PC-9 (cell line): ENCODE measurements at regions not wholly inside any gene's neighbourhood (a gene's known extent, or its start where the extent isn't known, plus 50 kb on each side); places are given as distances from the start of the nearest gene placed in this dataset.

Experiments
- EZH2 ChIP-seq: fragments of 200-600 bp; sonication (generic); IDR thresholded peaks from 2 replicates; pipeline ENCODE4 v1.8.0; 2017; ENCODE audit warnings: antibody characterized with exemption, low read depth
- TF ChIP-seq, protein P1 (sequence below): fragments of 200-600 bp; sonication (generic); conservative IDR thresholded peaks from 2 replicates; pipeline ENCODE4 v1.6.1; 2017; ENCODE audit warnings: mixed run types, antibody characterized with exemption, mild to moderate bottlenecking, moderate library complexity

DNA sequence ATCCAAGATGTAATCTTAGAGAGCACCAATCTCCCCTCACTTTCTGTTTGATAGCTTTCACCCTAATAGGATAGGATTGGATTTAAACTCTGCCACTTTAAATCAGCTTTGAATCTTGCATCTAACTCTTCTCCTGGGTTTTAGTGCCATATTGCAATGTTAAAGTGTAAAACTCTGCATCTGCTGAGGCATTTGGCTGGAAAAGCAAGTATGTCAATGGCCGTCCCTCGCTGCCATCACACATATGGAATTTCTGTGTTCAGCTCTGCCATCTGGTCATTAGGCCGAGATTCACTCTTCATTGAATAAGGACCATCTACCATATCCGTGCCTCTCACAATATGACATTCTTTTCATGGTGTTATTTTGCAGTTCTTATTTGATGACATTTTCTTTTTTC is 728.1 kb upstream of the PIK3C3 start:
- TF ChIP-seq, protein P1, sequence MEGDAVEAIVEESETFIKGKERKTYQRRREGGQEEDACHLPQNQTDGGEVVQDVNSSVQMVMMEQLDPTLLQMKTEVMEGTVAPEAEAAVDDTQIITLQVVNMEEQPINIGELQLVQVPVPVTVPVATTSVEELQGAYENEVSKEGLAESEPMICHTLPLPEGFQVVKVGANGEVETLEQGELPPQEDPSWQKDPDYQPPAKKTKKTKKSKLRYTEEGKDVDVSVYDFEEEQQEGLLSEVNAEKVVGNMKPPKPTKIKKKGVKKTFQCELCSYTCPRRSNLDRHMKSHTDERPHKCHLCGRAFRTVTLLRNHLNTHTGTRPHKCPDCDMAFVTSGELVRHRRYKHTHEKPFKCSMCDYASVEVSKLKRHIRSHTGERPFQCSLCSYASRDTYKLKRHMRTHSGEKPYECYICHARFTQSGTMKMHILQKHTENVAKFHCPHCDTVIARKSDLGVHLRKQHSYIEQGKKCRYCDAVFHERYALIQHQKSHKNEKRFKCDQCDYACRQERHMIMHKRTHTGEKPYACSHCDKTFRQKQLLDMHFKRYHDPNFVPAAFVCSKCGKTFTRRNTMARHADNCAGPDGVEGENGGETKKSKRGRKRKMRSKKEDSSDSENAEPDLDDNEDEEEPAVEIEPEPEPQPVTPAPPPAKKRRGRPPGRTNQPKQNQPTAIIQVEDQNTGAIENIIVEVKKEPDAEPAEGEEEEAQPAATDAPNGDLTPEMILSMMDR: no peak
- no peak for TF ChIP-seq EZH2
